ENCODE measurements at regions not wholly inside any gene's neighbourhood (a gene's known extent, or its start where the extent isn't known, plus 50 kb on each side); places are given as distances from the start of the nearest gene placed in this dataset.
A peak's percentile ranks its signal among the peaks of the same experiment; 100 is the strongest.
"Not testable (repeated sequence)": the region's sequence is repeated elsewhere in the genome, so short reads cannot be mapped to it uniquely, and the experiment has no call there.

DNA sequence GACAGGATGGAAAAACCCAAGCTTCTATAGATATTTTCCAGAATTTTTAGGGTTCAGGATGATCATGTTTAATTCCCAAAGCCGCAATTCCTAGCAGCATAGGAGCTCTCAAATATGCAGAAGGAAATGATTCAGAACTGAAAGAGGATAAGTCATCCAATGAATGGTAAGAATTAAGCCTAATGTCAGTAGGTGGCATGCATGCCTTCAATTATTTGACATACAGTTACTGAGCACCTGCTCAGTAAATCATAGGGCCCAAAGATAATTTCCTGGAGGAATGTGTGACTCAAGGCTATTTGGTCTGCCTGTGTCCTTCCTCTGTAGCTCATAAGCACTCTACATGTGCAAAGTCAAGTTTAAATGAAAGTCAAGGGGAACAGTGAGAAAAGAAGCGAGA is 116.8 kb upstream of the SLC38A4 start:
- no peak for DNase-seq (ENCODE audit: extremely low read depth, low read depth)

DNA sequence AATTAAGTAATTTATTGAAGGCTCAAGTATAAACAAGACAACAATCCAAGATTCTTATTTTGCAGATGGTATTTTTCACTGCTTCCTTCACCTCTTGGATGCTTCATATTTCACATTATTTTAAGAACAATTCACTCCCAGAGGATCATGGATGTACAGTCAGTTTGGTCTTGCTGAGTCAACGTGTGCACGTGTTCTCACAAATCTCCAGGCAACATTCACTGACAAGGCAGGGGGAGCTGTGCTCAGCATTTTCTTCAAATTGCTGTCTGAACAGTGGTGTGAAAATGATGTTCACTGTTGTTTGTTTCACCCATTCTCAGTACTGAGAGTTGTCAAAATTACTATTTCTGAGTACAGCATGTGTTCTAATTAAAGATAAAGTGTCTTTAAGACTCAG is 118.3 kb upstream of the SLC38A4 start:
- peak; percentile 20 for DNase-seq (ENCODE audit: extremely low read depth, low read depth)

DNA sequence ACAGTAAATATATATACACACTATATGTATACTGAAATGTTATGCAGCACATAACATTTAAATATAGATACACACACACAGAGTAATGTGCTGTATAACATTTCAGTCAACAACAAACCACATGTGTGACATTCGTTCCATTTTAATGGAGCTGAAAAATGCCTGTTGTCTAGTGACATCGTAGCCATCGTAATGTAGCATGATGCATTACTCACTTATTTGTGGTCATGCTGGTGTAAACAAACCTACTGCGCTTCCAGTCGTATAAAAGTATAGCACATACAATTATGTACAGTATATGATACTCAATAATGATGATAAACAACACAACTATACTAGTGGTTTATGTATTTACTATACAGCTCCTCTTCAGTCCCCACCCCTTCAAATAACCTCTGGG is 119.0 kb upstream of the SLC38A4 start:
- no peak for DNase-seq (ENCODE audit: extremely low read depth, low read depth)

DNA sequence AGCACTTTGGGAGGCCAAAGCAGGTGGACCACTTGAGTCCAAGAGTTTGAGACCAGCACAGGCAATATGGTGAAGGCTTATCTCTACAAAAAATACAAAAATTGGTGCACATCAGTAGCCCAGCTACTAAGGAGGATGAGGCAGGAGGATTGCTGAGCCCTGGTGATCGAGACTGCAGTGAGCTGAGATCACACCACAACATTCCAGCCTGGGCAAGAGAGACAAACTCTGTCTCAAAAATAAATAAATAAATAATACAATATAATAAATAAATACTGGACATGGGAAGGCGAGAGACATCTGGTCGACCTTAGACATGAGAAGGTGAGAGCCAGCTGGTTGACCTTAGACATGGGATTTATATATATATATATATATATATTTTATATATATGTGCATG is 119.8 kb upstream of the SLC38A4 start:
- DNase-seq (ENCODE audit: extremely low read depth, low read depth): no peak

DNA sequence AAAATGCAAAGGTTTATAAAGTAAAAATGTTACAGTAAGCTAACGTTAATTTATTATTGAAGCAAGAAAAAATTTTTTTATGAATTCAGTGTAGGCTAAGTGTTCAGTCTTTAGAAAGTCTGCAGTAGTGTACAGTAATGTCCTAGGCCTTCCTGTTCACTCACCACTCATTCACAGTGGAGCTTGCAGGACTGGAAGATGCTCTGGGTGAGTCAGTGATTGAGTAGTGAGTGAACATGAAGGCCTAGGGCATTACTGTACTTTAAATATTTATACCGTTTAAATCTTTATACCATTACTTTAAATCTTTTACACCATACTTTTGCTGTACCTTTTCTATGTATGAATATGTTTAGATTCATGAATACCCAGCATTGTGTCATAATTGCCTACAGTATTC is 120.3 kb upstream of the SLC38A4 start:
- DNase-seq (ENCODE audit: extremely low read depth, low read depth): no peak

DNA sequence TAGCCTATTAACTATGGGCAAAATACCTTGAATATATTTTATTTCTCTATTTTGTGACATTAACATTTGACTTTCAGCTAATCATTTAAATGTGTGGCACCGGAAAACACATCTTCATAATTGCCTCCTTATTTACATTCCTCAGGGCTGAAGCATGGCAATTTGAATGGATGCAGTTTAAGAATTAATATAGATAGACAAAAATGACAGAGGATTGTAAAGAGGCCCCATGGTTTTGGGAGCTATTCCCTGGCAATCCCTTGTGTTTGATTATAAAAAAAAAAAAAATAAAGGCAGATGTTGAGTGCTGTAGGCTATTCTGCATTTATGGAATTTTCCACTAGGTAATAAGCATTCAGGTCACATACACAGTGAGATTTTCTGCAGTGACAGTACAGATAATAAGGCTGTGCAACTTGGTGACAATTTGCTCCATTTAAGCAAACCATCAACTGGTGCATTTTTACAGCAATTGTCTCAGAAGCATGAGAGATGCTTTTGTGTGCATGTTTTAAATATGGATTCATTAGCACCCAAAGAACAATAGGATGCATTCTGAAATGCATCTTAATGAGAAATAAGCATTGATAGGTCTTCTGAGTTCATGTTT is 123.2 kb upstream of the SLC38A4 start:
- DNase-seq (ENCODE audit: extremely low read depth, low read depth): no peak

DNA sequence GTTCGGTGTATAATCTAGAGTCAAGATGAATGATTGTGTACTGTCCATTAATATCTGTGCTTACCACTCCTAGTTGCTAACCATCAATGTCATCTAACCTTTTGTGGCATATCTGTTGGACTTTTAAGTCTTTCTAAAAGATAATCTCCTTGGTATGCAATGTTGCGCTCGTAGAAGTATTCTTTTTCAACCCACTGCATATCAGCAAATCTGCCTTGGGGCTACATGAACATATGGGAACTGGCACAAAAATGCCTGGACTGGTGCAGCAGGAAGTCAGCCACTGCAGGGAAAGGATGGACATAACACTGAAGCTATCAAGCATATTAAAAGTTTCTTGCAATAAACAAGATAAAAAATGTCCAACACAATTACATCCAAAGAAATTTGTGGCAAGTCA is 124.3 kb upstream of the SLC38A4 start:
- no peak for DNase-seq (ENCODE audit: extremely low read depth, low read depth)

DNA sequence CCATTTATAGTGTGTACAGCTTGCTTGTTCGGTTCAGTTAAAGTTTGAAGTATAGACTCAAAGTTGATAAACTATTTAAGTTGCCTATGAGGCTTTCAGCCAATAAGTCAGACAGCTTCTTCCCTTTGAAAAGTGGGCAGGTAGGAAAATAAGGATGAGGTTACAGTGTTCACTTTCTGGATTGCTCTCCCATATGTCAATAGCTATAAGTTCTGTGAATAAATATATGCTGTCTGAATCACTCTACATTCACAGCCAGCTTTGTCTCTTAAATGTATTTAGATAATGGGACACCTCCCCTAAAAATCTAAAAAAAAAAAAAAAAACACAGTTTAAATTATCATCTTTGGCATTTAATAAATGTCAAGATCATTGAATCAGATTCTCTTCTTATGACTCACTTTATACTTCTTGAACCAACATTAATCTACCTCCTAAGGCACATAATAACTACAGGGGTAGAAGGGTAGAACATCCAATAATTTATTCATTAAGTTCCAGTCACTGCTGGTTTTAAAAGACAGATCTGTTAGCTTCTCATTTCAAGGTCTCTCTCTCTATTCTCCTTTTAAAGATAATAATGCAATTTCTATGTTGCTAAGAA is 126.4 kb upstream of the PCED1B start:
- DNase-seq (ENCODE audit: extremely low read depth, low read depth): no peak

DNA sequence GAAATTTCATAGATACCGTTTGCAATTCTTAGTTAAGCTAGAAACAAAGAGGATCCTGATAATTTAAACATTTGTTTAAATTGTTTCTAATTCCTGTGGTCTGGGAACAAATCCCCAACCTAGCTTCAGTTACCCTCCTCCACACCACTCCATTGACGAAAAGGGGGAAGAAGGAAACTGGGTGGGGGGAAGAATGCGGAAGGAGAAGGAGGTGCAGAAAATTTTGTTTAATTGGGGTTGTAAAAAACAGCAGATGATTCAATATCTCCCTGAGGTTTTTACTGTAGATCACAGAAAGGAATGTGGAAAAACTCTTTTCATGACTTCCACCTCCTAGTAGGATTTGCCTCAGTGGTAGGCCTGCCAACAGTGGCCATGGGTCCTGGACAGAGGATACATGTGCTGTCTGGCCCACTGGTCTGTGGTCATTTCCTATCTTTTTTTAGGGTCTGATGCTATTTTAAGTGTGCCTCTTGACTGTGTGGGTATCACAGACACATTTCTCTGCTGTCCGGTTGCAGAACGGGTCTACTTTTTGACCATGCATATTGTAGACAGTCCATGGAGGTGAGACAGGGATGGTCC is 122.9 kb upstream of the PCED1B start:
- DNase-seq (ENCODE audit: extremely low read depth, low read depth): no peak

DNA sequence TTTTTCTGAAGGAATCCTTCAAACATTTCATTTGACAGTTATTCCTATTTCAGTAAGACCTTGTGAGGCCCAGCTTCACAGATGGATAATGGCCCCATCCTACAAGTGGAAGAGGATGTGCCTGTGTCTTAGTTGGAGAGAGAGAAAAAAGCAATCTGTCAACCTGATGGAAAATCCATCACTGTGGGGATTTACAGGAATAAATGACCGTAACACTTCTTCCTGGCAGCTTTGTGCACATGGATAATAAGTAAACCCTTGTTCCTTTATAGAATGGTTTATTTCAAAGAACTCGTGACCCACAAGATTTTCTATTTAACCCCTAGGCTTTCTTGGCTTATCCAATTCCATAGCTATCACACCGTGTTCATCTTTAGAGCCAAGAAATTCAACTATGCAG is 121.4 kb upstream of the PCED1B start:
- DNase-seq (ENCODE audit: extremely low read depth, low read depth): no peak

DNA sequence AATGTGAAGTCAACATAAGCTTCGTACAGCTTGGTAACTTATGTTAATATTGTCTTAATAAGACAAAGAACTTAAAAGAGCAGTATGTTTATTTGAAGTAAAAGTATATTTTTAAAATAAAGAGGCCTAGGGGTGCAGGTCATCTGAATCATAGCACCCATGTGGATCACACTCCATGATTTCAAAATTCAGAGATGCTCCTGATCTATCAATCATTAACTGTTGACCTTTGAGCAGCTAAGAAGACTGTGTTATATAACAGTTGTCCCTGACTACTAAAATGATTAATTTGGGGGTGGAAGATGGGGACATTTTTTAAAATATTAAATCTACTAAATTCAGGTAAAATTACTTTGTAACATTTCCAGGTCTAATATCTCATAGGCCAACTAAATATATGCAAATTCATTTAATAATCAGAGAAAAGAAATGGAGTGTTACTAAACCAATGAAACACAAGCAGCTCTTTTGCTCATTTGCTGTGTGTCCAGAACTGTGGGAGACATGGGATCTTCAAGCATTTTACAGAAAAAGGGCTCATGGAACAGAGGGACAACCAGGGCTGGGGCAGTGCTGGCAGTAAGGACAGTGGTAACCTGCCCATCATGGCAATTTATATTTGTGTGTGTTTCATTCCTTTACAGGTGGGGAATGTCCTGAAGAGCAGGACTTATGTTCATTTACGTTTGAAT is 120.7 kb upstream of the PCED1B start:
- no peak for DNase-seq (ENCODE audit: extremely low read depth, low read depth)

DNA sequence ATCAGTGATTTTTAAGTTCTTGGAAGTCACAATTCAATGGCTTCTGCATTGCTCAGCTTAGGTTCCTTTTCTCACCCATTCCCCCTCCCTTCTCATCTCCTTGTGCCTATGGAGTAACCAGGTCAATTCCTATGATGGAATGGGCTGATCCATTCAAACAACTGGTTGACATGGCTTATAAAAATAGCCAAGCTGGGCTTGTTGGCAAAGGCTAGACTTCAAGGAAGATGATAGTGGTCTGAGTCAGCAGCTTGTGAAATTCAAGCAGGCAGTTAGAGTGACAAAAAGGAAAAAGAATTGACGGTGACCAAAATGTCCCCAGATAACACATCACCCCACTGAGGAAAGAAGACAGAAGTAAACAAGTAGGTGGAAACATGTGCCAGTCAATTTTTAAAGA is 119.9 kb upstream of the PCED1B start:
- DNase-seq (ENCODE audit: extremely low read depth, low read depth): peak; percentile 57

DNA sequence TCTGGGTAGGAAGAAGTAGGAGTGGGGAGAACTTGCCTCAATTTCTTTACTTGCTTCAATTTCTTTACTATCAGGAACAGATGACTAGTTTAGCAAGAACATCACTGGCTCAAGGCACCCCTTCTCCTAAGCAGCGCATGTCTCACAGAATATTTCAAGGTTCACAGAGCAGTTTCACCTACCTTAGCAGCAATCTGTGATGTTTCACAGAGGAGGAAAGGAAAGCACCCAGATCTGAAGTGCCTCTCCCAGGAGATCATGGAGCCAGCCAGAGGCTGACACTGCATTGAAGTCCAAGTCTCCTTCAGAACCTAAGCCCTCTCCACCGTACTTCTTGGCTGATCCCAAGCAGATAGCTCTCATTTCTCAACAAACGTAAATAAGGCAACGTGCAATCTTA is 118.7 kb upstream of the PCED1B start:
- no peak for DNase-seq (ENCODE audit: extremely low read depth, low read depth)

DNA sequence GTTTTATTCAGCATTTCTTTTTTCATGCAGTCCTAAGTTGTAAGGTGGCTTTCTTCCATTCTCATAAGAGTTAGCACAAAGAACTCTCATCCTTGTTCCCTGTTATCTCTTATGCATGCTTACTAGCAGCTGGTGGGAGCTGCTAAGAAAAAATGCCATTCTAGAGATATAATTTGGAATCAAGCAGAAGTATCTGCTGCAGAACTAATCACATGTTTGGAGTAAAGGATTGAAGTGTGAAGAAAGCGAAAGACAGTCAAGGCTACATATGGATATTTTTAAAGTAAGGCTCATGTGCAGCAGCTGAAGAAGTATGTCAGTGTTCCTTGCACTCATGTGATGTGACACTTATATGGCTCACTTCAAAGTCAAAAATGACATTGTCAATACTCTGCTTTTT is 116.2 kb upstream of the PCED1B start:
- DNase-seq (ENCODE audit: extremely low read depth, low read depth): no peak

DNA sequence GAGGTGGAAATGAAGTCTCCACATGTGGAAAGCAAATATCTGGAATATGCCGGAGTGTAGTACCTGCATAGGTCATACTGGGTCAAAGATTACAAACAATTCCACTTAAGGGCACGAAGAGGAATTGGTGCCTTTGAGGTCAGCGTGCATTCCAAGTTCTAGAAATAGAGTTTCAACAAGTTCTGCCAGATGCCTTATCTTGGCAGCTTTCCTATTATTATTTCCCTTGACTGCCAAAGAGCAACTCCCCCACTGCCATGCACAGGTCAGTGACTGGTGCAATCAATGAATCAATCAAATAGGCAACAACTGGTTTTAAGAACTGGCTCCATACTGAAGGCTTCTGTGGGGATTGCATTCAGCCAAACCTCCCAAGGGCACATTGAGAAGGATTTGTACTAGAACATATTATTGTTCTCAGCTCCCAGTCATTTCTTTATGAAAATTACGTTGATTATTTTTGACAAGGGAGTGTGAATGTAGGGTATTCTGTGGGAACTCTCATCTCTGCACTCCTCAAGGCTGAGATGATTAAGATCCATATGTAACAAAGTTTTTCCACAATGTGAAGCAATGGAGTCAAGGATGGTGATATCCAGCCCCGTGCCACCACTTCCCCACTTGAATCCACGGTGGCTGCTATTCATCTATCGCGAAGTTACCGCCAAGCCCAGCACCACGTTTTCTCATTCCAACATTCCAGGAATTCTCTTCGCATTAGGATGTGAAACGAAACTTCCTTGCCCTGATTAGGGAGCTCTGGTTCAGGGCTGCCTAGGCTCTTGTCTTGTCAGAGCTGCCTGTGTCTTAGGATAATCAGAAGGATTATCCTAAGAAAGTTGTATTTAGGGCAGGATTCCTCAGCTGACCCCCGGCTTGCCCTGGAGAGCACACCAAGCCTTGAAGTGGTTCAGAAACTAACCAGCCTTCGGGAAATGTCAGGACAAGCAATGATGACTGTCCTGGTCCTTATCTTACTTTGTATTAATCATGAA is 115.1 kb upstream of the PCED1B start:
- peak; percentile 56 for DNase-seq (ENCODE audit: extremely low read depth, low read depth)

DNA sequence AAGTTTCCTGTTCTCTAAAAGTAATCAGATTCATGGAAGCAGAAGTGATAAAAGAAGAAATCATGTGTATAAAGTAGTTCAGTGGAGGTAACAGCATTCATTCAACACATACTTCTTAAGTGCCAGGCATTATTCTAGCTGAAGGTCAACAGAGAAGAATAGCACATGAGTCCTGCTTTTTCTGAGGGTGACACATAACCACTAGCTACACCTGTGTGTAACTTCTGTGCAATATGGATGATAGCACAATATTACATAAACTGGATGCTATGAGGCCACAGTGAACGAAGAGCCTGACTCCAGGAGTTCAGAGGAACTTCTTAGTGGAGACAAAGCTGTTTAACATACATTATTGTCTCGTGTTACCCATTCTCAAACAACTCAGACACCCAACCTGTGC is 114.3 kb upstream of the PCED1B start:
- DNase-seq (ENCODE audit: extremely low read depth, low read depth): peak; percentile 19

DNA sequence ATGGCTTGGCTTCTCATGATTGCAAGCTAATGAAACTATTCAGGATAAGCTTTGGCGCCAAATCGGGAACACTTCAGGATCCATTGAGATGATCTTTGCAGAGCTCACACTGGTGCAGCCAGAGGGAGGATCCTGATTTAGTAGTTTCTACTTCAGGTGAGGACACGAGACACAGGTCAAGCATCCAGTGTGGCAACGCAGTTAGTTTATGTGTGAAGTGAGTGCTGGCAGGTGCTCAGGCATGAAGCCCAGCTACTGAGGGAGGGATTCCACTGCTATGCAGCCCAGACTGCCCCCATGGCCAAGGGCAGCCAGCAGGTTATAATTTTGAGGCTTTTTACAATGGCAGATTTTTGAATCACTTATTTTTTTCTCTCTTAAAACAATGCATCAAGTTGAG is 113.5 kb upstream of the PCED1B start:
- no peak for DNase-seq (ENCODE audit: extremely low read depth, low read depth)

DNA sequence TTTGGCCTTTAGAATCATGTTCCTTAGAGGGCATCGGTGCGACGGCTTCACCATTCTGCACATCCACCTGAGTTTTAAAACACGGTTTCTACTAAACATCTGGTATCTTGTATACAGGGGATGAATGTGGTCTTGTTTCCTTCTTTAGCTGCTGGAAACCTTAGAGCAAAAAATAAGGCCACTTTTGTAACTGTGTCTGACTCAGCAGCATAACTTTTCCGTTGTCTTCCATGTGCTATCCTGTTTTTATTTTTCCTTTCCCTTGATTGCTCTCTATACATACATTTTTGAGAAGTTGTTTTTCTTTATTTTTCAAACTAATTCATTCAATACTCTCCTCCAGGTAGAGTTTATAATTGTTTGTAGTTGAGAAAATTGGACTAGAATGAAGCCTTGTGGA is 108.8 kb upstream of the PCED1B start:
- DNase-seq (ENCODE audit: extremely low read depth, low read depth): no peak

DNA sequence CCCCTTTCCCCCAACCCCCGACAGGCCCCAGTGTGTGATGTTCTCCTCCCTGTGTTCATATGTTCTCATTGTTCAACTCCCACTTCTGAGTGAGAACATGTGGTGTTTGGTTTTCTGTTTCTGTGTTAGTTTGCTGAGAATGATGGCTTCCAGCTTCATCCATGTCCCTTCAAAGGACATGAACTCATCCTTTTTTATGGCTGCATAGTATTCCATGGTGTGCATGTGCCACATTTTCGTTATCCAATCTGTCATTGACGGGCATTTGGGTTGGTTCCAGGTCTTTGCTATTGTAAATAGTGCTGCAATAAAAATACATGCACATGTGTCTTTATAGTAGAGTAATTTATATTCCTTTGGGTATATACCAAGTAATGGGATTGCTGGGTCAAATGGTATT is 105.5 kb upstream of the PCED1B start:
- DNase-seq (ENCODE audit: extremely low read depth, low read depth): not testable (repeated sequence)

DNA sequence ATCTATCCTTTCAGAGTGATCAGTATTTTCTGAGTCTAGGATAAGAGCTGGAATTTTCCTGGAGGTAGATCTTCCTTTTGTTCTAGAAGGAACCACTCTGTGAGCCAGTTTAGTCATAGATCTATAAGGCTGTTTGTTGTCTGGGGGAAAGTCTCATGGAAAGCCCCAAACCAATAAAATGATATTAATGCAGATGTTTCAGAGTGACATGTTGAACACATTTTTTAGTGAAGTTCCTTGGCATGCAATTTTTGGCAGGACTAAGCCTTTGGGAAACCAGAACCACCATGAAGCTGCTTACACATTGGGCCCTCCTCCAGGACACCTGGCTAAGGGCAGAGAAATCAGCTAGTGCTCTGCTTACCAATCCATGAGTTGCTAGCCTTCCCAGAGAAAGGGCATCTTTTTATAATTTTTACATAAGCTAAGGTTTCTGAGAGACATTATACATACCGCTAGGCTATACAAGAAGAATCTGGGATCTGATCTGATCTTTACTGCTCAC is 101.5 kb upstream of the PCED1B start:
- DNase-seq (ENCODE audit: extremely low read depth, low read depth): no peak

DNA sequence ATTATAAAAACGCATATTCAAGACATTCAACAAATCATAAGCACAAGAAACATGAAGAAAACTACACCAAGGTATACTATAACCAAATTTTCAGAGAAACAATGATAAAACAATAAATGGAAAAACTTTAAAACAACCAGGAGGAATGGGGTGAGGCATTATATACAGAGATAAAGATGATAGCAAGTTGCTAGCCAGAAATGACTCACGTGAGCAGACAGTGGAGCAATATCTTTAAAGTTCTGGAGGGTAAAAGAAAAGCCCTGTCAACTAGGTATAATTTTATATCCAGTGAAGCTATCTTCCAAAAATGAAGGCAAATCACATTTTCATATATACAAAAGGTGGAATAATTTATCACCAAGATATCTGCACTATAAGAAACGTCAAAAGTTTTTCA is 97.8 kb upstream of the PCED1B start:
- no peak for DNase-seq (ENCODE audit: extremely low read depth, low read depth)

All from NCI-H460 (cell line).